Erythroblast (primary cell): ENCODE measurements at regions not wholly inside any gene's neighbourhood (a gene's known extent, or its start where the extent isn't known, plus 50 kb on each side); places are given as distances from the start of the nearest gene placed in this dataset.

Experiments used
- GATA1 ChIP-seq: IDR thresholded peaks from 2 replicates; pipeline ENCODE4 v1.6.1; 2011; ENCODE audit warnings: low read depth, mild to moderate bottlenecking, control low read depth, low read length, moderate library complexity
- POLR2A ChIP-seq: IDR thresholded peaks from 2 replicates; pipeline ENCODE4 v1.6.1; 2011; ENCODE audit warnings: mild to moderate bottlenecking, low read length

- TF ChIP-seq POLR2A (no peak), GATA1 (no peak)
Measured at GRCh38 chr14:53411125-53411524, 258.0 kb upstream of the DDHD1 start.
